ENCODE measurements at regions not wholly inside any gene's neighbourhood (a gene's known extent, or its start where the extent isn't known, plus 50 kb on each side); places are given as distances from the start of the nearest gene placed in this dataset.

DNA sequence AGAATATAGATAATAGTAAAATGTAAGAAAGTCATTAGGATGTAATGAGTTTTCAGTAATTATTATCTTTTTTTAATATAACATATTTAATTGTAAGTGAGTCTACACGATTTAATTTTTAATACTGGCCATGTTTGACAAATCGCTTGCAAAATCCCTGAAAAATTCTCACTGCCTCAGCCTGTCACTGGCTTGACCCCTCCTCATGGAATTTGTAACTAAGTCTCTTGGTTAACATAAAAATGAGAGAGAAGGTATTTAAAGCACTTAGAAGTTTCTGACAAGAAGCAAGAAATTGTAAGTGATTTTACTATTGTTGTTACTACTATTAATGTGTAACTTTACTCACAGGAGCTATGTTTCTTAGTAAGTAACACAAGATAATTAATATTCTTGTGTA is 237.9 kb upstream of the GK2 start:
- peaks cover 9% of the 10 kb centered on the region; the same call in 1 of the 2 replicates for H3K9me3 Mint-ChIP-seq
- H3K27me3 Mint-ChIP-seq (ENCODE audit: low read depth): no peaks in the 10 kb centered on the region
- no peak overlapping the region for H3K4me3 Mint-ChIP-seq
- no peak for TF ChIP-seq TP53 (CRISPR knock-in tag; IDR thresholded peaks at IDR 0.05)
- TF ChIP-seq RORB (CRISPR knock-in tag; IDR thresholded peaks at IDR 0.05): no peak
- TF ChIP-seq ZNF317 (CRISPR knock-in tag; IDR thresholded peaks at IDR 0.05; ENCODE audit: borderline replicate concordance, low read depth): no peak
- TF ChIP-seq, protein P1, sequence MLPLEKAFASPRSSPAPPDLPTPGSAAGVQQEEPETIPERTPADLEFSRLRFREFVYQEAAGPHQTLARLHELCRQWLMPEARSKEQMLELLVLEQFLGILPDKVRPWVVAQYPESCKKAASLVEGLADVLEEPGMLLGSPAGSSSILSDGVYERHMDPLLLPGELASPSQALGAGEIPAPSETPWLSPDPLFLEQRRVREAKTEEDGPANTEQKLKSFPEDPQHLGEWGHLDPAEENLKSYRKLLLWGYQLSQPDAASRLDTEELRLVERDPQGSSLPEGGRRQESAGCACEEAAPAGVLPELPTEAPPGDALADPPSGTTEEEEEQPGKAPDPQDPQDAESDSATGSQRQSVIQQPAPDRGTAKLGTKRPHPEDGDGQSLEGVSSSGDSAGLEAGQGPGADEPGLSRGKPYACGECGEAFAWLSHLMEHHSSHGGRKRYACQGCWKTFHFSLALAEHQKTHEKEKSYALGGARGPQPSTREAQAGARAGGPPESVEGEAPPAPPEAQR (CRISPR knock-in tag; IDR thresholded peaks at IDR 0.05): no peak
- no peak for TF ChIP-seq FOXK1 (CRISPR knock-in tag; IDR thresholded peaks at IDR 0.05)
- TF ChIP-seq, protein P2, sequence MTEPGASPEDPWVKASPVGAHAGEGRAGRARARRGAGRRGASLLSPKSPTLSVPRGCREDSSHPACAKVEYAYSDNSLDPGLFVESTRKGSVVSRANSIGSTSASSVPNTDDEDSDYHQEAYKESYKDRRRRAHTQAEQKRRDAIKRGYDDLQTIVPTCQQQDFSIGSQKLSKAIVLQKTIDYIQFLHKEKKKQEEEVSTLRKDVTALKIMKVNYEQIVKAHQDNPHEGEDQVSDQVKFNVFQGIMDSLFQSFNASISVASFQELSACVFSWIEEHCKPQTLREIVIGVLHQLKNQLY (CRISPR knock-in tag; IDR thresholded peaks at IDR 0.05): no peak
- TF ChIP-seq ATF1 (CRISPR knock-in tag; IDR thresholded peaks at IDR 0.05): no peak
- TF ChIP-seq, protein P3, sequence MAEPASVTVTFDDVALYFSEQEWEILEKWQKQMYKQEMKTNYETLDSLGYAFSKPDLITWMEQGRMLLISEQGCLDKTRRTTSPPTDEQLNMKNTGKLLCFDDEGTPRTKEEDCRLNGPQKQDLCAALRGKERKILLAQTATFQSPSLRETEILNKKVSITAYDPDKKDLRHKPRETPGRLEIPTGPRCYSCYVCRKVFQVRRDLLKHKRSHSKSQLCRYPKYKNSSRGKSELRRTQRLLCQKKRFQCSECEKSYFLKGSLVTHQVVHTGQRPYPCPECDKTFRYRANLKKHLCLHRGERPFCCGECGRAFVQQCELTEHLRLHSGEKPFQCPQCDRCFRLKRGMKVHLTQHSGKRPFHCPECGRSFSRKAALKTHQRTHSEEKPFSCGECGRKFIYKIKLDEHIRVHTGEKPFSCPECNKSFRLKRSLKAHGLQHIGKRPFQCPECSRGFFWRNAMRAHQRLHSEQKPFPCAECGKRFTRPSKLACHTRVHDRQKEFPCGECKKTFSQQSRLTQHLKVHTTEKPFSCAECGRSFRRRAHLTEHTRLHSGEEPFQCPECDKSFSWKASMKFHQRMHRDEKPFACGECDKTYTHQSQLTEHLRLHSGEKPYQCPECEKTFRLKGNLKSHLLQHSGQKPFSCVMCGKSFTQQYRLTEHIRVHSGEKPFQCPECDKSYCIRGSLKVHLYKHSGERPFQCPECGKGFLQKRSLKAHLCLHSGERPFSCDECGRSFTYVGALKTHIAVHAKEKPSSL (CRISPR knock-in tag; conservative IDR thresholded peaks at IDR 0.05): no peak
- no peak for TF ChIP-seq TCF7 (CRISPR knock-in tag; IDR thresholded peaks at IDR 0.05; ENCODE audit: low read depth)
- no peak for TF ChIP-seq CBFB (CRISPR knock-in tag; IDR thresholded peaks at IDR 0.05; ENCODE audit: low read depth)
- TF ChIP-seq, protein P4, sequence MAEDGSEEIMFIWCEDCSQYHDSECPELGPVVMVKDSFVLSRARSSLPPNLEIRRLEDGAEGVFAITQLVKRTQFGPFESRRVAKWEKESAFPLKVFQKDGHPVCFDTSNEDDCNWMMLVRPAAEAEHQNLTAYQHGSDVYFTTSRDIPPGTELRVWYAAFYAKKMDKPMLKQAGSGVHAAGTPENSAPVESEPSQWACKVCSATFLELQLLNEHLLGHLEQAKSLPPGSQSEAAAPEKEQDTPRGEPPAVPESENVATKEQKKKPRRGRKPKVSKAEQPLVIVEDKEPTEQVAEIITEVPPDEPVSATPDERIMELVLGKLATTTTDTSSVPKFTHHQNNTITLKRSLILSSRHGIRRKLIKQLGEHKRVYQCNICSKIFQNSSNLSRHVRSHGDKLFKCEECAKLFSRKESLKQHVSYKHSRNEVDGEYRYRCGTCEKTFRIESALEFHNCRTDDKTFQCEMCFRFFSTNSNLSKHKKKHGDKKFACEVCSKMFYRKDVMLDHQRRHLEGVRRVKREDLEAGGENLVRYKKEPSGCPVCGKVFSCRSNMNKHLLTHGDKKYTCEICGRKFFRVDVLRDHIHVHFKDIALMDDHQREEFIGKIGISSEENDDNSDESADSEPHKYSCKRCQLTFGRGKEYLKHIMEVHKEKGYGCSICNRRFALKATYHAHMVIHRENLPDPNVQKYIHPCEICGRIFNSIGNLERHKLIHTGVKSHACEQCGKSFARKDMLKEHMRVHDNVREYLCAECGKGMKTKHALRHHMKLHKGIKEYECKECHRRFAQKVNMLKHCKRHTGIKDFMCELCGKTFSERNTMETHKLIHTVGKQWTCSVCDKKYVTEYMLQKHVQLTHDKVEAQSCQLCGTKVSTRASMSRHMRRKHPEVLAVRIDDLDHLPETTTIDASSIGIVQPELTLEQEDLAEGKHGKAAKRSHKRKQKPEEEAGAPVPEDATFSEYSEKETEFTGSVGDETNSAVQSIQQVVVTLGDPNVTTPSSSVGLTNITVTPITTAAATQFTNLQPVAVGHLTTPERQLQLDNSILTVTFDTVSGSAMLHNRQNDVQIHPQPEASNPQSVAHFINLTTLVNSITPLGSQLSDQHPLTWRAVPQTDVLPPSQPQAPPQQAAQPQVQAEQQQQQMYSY (CRISPR knock-in tag; IDR thresholded peaks at IDR 0.05): no peak
- TF ChIP-seq HMGA2 (CRISPR knock-in tag; IDR thresholded peaks at IDR 0.05): no peak
- no peak for TF ChIP-seq RELA (CRISPR knock-in tag; IDR thresholded peaks at IDR 0.05; ENCODE audit: borderline replicate concordance)
- peaks cover 73% of the 10 kb centered on the region for H3K4me1 Mint-ChIP-seq
- POLR2A ChIA-PET: no interaction called here
- no peak overlapping the region for H3K27ac Mint-ChIP-seq
- DNase-seq (ENCODE audit: low spot score): no peak
- peak; percentile 72 for ATAC-seq
- no peaks in the 10 kb centered on the region for H3K36me3 Mint-ChIP-seq
- CTCF ChIA-PET: no interaction called here

DNA sequence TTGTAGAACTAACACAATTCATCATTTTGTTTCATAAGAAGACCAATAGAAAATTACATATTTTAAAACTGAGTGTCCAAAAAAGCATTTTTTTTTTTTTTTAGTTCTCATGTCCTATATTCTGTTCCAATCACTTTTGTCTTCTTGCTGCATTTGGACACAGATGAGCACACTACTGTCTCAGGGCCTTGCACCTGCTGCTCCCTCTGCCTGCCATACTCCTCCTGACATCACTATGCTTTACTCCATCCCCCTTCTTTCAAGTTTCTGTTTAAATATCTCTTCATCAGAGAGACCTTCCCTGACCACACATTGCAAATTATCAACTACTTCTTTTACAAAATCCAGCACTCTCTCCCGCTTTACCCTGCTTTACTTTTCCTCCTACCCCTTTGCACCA is 230.7 kb upstream of the GK2 start:
- peaks cover 30% of the 10 kb centered on the region for H3K4me1 Mint-ChIP-seq
- ChIA-PET POLR2A (no interaction called here), CTCF (interaction anchor here (0.7 kb wide), 1 partner anchor 30 kb away, joined by 3 read pairs; no protein-coding TSS in a partner anchor)
- no peak overlapping the region for H3K4me3 Mint-ChIP-seq
- H3K27me3 Mint-ChIP-seq (ENCODE audit: low read depth): no peaks in the 10 kb centered on the region
- H3K9me3 Mint-ChIP-seq: peaks cover 6% of the 10 kb centered on the region; the same call in 1 of the 2 replicates
- no peak overlapping the region for H3K27ac Mint-ChIP-seq
- ATAC-seq (peak; percentile 62; the same call in 1 of the 2 replicates), DNase-seq (ENCODE audit: low spot score) (no peak)
- no peaks in the 10 kb centered on the region for H3K36me3 Mint-ChIP-seq
- no peak for TF ChIP-seq NR2C2 (CRISPR knock-in tag; IDR thresholded peaks at IDR 0.05)
- no peak for TF ChIP-seq ATF1 (CRISPR knock-in tag; IDR thresholded peaks at IDR 0.05)
- TF ChIP-seq SMAD4 (CRISPR knock-in tag; IDR thresholded peaks at IDR 0.05): no peak
- TF ChIP-seq, protein P5, sequence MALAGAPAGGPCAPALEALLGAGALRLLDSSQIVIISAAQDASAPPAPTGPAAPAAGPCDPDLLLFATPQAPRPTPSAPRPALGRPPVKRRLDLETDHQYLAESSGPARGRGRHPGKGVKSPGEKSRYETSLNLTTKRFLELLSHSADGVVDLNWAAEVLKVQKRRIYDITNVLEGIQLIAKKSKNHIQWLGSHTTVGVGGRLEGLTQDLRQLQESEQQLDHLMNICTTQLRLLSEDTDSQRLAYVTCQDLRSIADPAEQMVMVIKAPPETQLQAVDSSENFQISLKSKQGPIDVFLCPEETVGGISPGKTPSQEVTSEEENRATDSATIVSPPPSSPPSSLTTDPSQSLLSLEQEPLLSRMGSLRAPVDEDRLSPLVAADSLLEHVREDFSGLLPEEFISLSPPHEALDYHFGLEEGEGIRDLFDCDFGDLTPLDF (CRISPR knock-in tag; IDR thresholded peaks at IDR 0.05): no peak
- TF ChIP-seq, protein P4 (CRISPR knock-in tag; IDR thresholded peaks at IDR 0.05): no peak
- no peak for TF ChIP-seq ZNF317 (CRISPR knock-in tag; IDR thresholded peaks at IDR 0.05; ENCODE audit: borderline replicate concordance, low read depth)
- no peak for TF ChIP-seq CBFB (CRISPR knock-in tag; IDR thresholded peaks at IDR 0.05; ENCODE audit: low read depth)
- TF ChIP-seq GABPB1 (CRISPR knock-in tag; IDR thresholded peaks at IDR 0.05): no peak
- TF ChIP-seq, protein P6, sequence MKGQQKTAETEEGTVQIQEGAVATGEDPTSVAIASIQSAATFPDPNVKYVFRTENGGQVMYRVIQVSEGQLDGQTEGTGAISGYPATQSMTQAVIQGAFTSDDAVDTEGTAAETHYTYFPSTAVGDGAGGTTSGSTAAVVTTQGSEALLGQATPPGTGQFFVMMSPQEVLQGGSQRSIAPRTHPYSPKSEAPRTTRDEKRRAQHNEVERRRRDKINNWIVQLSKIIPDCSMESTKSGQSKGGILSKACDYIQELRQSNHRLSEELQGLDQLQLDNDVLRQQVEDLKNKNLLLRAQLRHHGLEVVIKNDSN (CRISPR knock-in tag; IDR thresholded peaks at IDR 0.05): no peak
- TF ChIP-seq TEAD4 (CRISPR knock-in tag; IDR thresholded peaks at IDR 0.05): no peak
- TF ChIP-seq NR1H2 (CRISPR knock-in tag; IDR thresholded peaks at IDR 0.05): no peak
- no peak for TF ChIP-seq ZNF263 (CRISPR knock-in tag; IDR thresholded peaks at IDR 0.05; ENCODE audit: low read depth)
- TF ChIP-seq ZNF423 (CRISPR knock-in tag; IDR thresholded peaks at IDR 0.05): no peak
- TF ChIP-seq NFE2L1 (CRISPR knock-in tag; IDR thresholded peaks at IDR 0.05): no peak
